ENCODE measurements at regions not wholly inside any gene's neighbourhood (a gene's known extent, or its start where the extent isn't known, plus 50 kb on each side); places are given as distances from the start of the nearest gene placed in this dataset.
"Not testable (repeated sequence)": the region's sequence is repeated elsewhere in the genome, so short reads cannot be mapped to it uniquely, and the experiment has no call there.

- no peak for DNase-seq
Measured at GRCh38 chr10:94131885-94132284, 138.2 kb downstream of the PLCE1 start.

GRCh38 chr10:94133239-94133638, 139.5 kb downstream of the PLCE1 start:
- no peak for DNase-seq

GRCh38 chr10:94137747-94138146, 144.0 kb downstream of the PLCE1 start:
- DNase-seq, result no peak

DNA sequence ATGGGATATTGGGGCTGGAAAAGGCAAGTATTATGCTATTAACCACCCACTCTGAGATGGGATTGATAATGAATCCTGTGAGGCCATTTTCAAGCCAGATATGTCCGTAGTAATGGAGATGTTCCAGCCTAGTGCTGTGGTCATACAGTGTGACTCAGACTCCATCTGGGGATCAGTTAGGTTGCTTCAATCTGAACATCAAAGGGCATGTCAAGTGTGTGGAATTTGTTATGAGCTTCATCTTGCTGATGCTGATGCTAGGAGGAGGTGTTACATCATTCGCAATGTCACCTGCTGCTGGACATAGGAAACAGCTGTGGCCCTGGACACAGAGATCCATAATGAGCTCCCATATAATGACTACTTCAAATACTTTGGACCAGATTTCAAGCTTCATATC, 144.7 kb downstream of the PLCE1 start:
- no peak for DNase-seq

- DNase-seq, result no peak
Measured at GRCh38 chr10:94143261-94143660, 149.5 kb downstream of the PLCE1 start.

GRCh38 chr10:94146313-94146712, 152.6 kb downstream of the PLCE1 start:
- DNase-seq, result no peak

GRCh38 chr10:94146746-94147145, 153.0 kb downstream of the PLCE1 start:
- no peak for DNase-seq

- DNase-seq, result no peak
Measured at GRCh38 chr10:94149702-94150101, 156.0 kb downstream of the PLCE1 start.

DNA sequence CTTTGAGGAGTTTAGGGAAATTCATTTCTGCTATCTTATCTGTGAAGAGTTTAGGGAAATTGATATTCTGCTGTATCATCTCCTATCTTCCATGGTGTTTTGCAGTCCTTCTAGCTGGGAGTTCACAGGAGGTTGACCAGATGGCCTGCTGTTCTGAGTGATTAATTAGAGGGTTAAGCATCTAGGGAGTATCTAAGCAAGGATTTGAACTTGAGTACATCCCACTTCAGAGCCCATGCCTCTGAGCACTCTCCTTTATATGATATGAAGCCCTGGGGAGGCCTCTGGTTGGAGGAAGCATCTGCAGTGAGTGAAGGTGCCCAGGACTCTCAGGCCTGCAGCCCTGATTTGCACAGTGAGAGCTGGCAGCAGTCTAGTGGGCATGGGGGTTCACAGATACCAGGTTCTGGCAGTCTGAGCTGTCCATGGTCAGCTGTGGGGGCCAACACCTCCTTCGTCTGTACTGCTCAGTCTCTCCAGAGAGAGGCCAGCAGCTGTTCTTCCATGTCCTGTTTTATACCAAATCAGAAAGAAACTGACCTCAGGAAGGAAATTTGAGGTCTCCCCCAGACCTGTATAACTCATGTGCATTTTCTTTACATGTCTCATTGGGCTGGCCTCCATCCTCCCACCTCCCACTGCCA, 156.9 kb downstream of the PLCE1 start:
- DNase-seq, result no peak

DNA sequence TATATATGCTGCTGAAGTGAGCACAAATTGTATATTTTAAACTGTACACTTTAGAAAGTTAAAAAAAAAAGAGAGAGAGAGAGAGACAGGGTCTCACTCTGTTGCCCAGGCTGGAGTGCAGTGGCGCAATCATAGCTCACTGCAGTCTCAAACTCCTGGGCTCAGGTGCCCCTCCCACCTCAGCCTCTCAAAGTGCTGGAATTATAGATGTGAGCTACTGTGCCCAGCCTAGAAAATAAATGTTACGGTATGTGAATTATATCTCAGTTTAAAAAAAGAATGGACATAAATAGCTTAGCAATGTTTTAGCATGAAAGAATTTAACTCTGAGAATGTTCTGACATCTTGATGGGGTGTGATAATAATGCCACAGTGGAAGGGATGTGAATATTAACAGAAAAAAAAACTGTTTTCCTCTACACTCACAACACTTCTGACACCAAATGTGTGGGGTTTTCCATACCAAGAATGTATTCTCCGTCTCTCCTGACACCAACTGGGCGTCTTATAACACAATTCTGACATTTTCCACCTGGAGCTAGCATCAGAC, 162.1 kb downstream of the PLCE1 start:
- no peak for DNase-seq

GRCh38 chr10:94156453-94156852, 162.7 kb downstream of the PLCE1 start:
- DNase-seq, result no peak

GRCh38 chr10:94165158-94165611, 171.5 kb downstream of the PLCE1 start:
- DNase-seq, result not testable (repeated sequence)

GRCh38 chr10:94172332-94172731, 178.6 kb downstream of the PLCE1 start:
- DNase-seq, result no peak

DNA sequence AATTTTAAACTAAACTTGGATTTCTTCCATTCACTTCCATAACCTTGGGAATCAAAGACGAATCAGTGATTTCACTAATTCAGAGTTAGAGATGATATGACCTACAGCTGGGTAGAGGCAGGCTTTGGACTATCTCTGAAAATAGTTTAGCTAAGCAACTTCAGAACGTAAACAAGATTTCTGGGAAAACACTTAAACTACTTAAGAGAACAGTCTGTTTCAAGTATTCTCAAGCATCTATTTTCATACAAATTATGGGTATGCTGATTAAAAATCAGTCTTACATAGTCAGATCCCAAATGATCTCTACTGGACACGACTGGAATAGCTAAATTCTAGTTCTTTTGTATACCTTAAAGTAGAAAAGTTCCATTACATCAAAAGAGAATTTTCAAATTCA, 179.9 kb downstream of the PLCE1 start:
- DNase-seq, result no peak

DNA sequence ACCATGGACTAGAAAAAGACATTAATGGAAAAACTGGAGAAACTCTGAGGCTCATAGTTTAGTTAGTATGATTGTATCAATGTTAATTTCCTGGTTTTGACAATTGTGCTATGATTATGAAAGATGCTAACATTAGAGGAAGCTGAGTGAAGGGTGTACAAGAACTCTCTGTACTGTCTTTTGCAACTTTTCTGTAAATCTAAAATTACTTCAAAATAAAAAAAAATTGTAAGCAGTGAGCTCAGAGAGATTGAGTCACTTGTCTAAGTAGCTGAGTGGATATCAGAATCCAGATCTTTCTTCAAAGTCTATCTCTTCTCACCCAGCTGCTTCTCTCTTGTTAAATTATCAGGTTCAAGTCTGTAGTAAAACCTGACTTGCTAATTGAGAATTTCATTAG, 181.1 kb downstream of the PLCE1 start:
- no peak for DNase-seq

GRCh38 chr10:94178475-94179253, 184.1 kb downstream of the NOC3L start:
- DNase-seq, result no peak

DNA sequence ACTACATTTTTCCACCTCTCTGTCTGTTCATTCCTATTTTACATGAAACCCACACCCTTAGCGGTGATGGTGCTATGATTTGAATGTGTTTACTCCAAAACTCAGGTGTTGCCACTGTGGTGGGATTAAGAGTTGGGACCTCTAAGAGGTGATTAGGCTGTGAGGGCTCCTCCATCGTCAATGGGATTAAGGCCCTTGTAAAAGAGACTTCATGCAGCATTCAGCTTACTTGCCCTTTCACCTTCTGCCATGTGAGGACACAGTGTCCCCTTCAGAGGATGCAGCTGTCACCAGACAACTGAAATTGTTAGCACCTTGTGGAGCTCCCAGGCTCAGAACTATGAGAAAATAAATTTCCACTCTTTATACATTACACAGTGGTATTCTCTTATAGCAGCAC, 182.2 kb downstream of the NOC3L start:
- DNase-seq, result no peak

DNA sequence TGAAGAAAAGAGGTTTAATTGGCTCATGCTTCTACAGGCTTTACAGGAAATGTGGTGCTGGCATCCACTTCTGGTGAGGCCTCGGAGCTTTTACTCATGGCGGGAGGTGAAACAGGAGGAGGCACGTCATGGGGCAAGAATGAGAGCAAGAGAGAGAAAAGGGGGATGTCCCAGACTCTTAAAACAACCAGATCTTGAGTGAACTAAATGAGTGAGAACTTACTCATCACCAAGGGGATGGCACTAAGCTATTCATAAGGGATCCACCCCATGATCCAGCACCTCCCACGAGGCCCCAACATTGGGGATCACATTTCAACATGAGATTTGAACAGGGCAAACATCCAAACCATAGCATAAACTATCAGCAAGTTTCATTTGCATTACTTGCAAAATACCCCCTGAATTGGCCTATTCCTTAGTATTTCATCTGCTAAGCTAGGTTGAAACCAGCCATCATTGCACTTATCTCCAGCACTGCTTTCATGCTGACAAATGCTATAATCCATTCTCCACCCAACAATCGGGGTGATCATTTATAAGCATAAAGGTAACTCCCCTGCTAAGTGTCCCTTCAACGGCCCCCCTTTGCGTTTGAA, 179.0 kb downstream of the NOC3L start:
- DNase-seq, result no peak

DNA sequence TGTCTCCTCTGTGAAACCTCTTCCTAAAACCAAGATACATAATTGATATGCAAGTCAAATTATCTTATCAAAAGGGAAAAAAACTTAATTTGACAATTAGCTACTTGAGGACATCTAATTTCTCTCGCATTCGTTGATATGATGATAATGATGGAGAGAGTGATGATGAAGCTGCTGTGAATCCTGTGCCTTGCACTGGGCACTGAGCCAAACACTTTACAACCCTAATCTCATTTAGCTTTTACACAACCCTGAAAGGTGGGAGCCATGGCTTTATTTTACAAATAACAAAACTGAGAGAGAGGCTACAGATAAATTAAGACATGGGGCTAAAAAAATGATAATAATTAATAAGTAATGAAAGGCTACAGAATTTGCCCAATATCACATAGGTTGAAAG, 176.0 kb downstream of the NOC3L start:
- no peak for DNase-seq

- no peak for DNase-seq
Measured at GRCh38 chr10:94192333-94192732, 170.4 kb downstream of the NOC3L start.

- DNase-seq, result no peak
Measured at GRCh38 chr10:94192974-94193373, 169.8 kb downstream of the NOC3L start.

- DNase-seq, result no peak
Measured at GRCh38 chr10:94193466-94193924, 169.2 kb downstream of the NOC3L start.

GRCh38 chr10:94194256-94194655, 168.5 kb downstream of the NOC3L start:
- no peak for DNase-seq

- DNase-seq, result no peak
Measured at GRCh38 chr10:94197241-94197640, 165.5 kb downstream of the NOC3L start.

Data from hematopoietic multipotent progenitor cell treated with erythropoietin and hydrocortisone succinate and interleukin-3 and kit ligand, for 4 days (in vitro differentiated cells).